Uterus (tissue), 3 donors: ENCODE measurements at regions not wholly inside any gene's neighbourhood (a gene's known extent, or its start where the extent isn't known, plus 50 kb on each side); places are given as distances from the start of the nearest gene placed in this dataset.

Experiments used
- DNase-seq, 2 donors: peaks; one replicate each; pipeline ENCODE4 v3.0.0-alpha.2; 2019 to 2020
- H3K27ac ChIP-seq, 2 donors: fragments of 200-600 bp; sonication (generic); 1 replicate in 1 of 2; 2 replicates in 1 of 2; pipeline ENCODE4 v1.5.1; 2016 to 2018
- H3K27me3 ChIP-seq, 2 donors: fragments of 200-600 bp; sonication (generic); one replicate each; pipeline ENCODE4 v1.5.1; 2018 to 2019; ENCODE audit warnings: control low read depth in 1 of 2
- H3K36me3 ChIP-seq, 2 donors: fragments of 200-600 bp; sonication (generic); one replicate each; pipeline ENCODE4 v1.5.1; 2019; ENCODE audit warnings: control low read depth in 1 of 2
- H3K4me1 ChIP-seq, 2 donors: fragments of 200-600 bp; sonication (generic); one replicate each; pipeline ENCODE4 v1.5.1; 2018 to 2019; ENCODE audit warnings: control low read depth in 1 of 2
- H3K4me3 ChIP-seq, 2 donors: fragments of 200-600 bp; sonication (generic); 1 replicate in 1 of 2; 2 replicates in 1 of 2; pipeline ENCODE4 v1.5.1; 2018 to 2019; ENCODE audit warnings: mild to moderate bottlenecking in 1 of 2
- H3K9me3 ChIP-seq, 2 donors: fragments of 200-600 bp; sonication (generic); one replicate each; pipeline ENCODE4 v1.5.1; 2019; ENCODE audit warnings: control low read depth in 1 of 2
- CTCF ChIP-seq, 4 experiments: fragments of 200-600 bp in 2 of 4; fragments of 450-650 bp in 2 of 4; sonication (generic) in 2 of 4; IDR thresholded peaks; one replicate each; pipeline ENCODE4 v1.5.1; 2016 to 2019; ENCODE audit warnings: antibody characterized with exemption in 4 of 4, mild to moderate bottlenecking in 2 of 4, moderate library complexity in 1 of 4
- POLR2A ChIP-seq, 2 donors: fragments of 450-650 bp; IDR thresholded peaks; one replicate each; pipeline ENCODE4 v1.6.1; 2016; ENCODE audit warnings: antibody characterized with exemption in 2 of 2, mild to moderate bottlenecking in 1 of 2, moderate library complexity in 1 of 2
- intact Hi-C: fragments of 100-400 bp; cut with DNase I; formaldehyde crosslinking; loops from one replicate; pipeline ENCODE4 v1.15.1; 2023; ENCODE audit warnings: low total_unique reads
- donor health status: DM: yes; HTN: yes; CAD: no.

- H3K27ac ChIP-seq = no peak overlapping the region
- no peaks in the 10 kb centered on the region for H3K9me3 ChIP-seq
- H3K36me3 ChIP-seq = no peaks in the 10 kb centered on the region
- TF ChIP-seq POLR2A (IDR thresholded peaks at IDR 0.05) (no peak), CTCF (IDR thresholded peaks at IDR 0.05) (no peak)
- H3K27me3 ChIP-seq = no peaks in the 10 kb centered on the region
- H3K4me1 ChIP-seq = no peaks in the 10 kb centered on the region
- intact Hi-C loops = no loop called here
- no peak overlapping the region for H3K4me3 ChIP-seq
- no peak for DNase-seq
Observed at GRCh38 chr1:8163039-8163438, 136.9 kb upstream of the ERRFI1 start.

DNA sequence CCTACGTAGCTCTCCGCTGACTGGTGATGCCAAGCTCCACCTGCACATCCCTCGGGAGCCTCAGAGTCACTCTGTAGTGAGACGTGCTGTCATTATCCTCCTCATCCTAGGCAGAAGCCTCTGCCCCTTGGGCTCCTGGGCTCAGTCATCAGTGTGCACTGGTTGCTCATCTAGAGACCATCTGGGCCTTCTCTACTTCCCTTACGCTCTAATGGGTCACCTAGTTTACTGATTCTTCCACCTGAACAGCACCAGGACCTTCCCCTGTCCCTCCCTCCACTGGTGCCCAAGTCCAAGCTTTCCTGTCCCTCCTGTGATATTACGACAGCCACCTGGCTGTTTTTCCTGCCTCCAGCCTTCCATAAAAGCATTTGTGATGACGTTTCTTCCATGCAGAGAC is 136.1 kb upstream of the ERRFI1 start:
- no peak overlapping the region for H3K27ac ChIP-seq
- H3K27me3 ChIP-seq = no peaks in the 10 kb centered on the region
- H3K9me3 ChIP-seq = no peaks in the 10 kb centered on the region
- no peak overlapping the region for H3K4me3 ChIP-seq
- DNase-seq = no peak
- intact Hi-C loops = no loop called here
- no peaks in the 10 kb centered on the region for H3K4me1 ChIP-seq
- H3K36me3 ChIP-seq = no peaks in the 10 kb centered on the region
- no peak for TF ChIP-seq POLR2A (IDR thresholded peaks at IDR 0.05)
- TF ChIP-seq CTCF (IDR thresholded peaks at IDR 0.05) = no peak

DNA sequence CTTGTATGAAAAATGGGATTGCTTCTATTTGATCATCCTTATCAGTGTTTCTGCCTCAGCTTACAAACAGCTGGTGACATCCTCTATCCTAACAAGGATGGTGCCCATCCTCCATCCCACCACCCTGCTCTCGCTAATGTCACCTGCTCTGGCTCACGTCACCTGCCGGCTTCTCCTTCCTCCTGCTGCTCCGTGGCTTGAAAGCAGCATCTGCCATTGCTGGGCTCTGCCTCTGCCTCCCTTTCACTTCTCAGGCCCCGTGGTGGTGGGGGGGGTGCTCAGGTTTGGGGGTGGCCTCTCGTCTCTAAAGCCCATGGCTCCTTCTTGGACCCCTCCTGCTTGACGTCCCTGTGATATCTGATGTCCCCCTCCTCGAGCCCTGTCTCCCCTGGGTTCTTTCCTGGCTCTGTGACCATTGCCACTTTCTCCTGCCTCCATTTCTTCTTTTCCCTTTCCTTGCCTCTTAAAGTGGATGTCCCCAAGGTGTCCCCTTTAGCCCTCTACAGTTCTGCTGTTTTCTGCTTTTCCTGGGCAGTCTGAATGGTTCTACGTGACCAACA is 135.5 kb upstream of the ERRFI1 start:
- Histone ChIP-seq H3K4me1 (no peaks in the 10 kb centered on the region), H3K9me3 (no peaks in the 10 kb centered on the region), H3K4me3 (no peak overlapping the region), H3K27me3 (no peaks in the 10 kb centered on the region), H3K27ac (no peak overlapping the region), H3K36me3 (no peaks in the 10 kb centered on the region)
- DNase-seq = no peak
- intact Hi-C loops = no loop called here
- no peak for TF ChIP-seq CTCF (IDR thresholded peaks at IDR 0.05)
- no peak for TF ChIP-seq POLR2A (IDR thresholded peaks at IDR 0.05)

GRCh38 chr1:8159470-8160024 is 133.4 kb upstream of the ERRFI1 start:
- TF ChIP-seq POLR2A (IDR thresholded peaks at IDR 0.05) (no peak), CTCF (IDR thresholded peaks at IDR 0.05) (no peak)
- Histone ChIP-seq H3K27me3 (no peaks in the 10 kb centered on the region), H3K27ac (no peak overlapping the region), H3K9me3 (no peaks in the 10 kb centered on the region), H3K4me1 (no peaks in the 10 kb centered on the region), H3K36me3 (no peaks in the 10 kb centered on the region), H3K4me3 (no peak overlapping the region)
- intact Hi-C loops = no loop called here
- DNase-seq = no peak

- Histone ChIP-seq H3K27ac (no peak overlapping the region), H3K27me3 (no peaks in the 10 kb centered on the region), H3K4me3 (no peak overlapping the region), H3K4me1 (no peaks in the 10 kb centered on the region), H3K36me3 (no peaks in the 10 kb centered on the region), H3K9me3 (no peaks in the 10 kb centered on the region)
- TF ChIP-seq CTCF (IDR thresholded peaks at IDR 0.05) (no peak), POLR2A (IDR thresholded peaks at IDR 0.05) (no peak)
- no peak for DNase-seq
- intact Hi-C loops = no loop called here
Observed at GRCh38 chr1:8158995-8159394, 132.9 kb upstream of the ERRFI1 start.
